ENCODE measurements at regions not wholly inside any gene's neighbourhood (a gene's known extent, or its start where the extent isn't known, plus 50 kb on each side); places are given as distances from the start of the nearest gene placed in this dataset.

GRCh38 chrX:39952989-39953388 lies 144.8 kb downstream of the BCOR start:
- DNase-seq (ENCODE audit: low read depth), result no peak

GRCh38 chrX:39953879-39954278 lies 143.9 kb downstream of the BCOR start:
- DNase-seq (ENCODE audit: low read depth), result no peak

DNA sequence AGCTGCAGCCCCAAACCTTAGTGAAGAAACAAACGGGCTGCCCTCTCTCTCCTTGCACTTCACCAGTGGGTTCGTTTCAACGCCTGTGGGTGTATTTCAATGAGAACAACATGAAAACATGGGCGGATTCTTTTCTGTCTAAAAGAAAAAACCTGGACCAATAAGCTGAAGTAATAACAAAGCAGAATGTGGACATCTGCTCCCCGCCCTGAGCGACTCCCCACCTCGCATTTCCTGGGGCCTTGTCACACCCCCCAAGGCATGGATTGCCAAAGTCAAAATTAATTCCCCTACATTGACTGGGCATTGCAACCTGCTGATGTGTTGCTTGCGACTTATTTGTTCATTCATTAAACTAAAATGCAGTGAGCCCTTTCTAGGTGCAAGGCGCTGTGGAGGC lies 142.9 kb downstream of the BCOR start:
- no peak for DNase-seq (ENCODE audit: low read depth)

- no peak for DNase-seq (ENCODE audit: low read depth)
Measured at GRCh38 chrX:39955625-39956024, 142.1 kb downstream of the BCOR start.

- no peak for DNase-seq (ENCODE audit: low read depth)
Measured at GRCh38 chrX:39956803-39957394, 140.9 kb downstream of the BCOR start.

DNA sequence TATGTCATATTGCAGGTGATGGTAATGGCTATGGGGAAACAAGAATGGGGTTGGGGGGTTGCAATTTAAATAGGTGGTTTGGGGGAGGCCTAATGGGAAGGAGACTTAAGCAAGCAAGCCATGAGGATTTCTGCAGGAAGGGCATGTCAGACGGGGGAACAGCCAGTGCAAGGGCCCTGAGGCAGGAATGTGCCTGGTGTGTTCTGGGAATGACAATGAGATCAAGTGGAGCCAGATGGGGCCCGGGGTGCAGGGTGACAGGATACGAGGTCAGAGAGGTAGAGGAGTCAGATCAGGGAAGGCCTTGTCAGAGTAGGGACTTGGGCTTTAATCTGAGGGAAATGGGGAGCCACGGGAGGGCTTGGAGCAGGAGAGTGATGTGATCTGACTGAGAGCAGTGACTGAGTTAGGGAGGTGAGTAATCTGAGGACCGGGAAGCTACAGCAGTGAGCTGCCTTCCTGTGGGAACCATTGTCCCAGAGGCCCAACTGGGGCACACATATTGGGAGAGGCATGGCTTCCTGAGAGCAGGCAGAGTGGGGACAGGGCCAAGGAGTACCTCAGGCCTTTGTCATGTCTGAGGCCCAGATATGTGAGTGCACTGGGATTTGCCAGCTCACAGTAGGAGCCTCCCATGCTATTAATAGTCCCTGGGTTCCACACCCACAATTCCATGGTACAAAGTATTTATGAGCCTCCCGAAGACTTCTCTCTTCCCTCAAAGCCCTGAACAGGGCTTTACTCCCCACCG lies 139.8 kb downstream of the BCOR start:
- DNase-seq (ENCODE audit: low read depth), result no peak

DNA sequence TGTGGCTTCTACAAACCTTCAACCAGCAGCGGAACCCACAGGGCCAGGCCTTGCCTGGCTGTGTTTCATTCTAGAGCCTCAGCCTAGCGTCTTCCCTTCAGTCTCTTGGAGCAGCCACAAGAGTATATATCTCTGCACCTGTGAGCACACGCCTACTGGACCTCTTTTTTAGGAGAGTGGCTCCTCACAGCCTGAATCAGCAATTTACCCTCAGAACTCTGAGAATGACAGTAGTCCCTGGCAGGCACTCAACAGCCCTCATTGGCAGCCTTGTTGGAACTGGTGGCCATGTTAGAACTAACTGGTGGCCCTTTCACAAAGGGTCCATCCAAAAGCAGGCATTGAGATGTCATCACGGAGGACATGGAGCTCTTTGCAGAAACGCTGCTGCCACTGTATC lies 138.9 kb downstream of the BCOR start:
- DNase-seq (ENCODE audit: low read depth), result no peak

GRCh38 chrX:39960219-39960618 lies 137.5 kb downstream of the BCOR start:
- no peak for DNase-seq (ENCODE audit: low read depth)

DNA sequence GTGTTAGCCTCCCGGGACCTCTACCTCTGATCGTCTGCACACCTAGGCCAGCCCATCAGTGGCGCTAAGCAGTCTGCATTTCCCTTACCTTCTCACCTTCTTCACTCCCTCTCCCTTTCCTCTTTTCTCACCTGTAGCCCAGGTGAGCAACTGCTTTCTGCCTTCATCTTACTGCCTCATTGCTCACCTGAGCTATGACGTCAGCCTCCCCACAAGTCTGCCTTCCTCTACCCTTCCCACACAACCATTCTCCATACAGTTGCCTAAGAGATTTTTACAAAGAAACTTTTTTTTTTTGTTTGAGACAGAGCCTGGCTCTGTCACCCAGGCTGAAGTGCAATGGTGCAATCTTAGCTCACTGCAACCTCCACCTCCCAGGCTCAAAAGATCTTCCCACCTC lies 136.3 kb downstream of the BCOR start:
- no peak for DNase-seq (ENCODE audit: low read depth)

DNA sequence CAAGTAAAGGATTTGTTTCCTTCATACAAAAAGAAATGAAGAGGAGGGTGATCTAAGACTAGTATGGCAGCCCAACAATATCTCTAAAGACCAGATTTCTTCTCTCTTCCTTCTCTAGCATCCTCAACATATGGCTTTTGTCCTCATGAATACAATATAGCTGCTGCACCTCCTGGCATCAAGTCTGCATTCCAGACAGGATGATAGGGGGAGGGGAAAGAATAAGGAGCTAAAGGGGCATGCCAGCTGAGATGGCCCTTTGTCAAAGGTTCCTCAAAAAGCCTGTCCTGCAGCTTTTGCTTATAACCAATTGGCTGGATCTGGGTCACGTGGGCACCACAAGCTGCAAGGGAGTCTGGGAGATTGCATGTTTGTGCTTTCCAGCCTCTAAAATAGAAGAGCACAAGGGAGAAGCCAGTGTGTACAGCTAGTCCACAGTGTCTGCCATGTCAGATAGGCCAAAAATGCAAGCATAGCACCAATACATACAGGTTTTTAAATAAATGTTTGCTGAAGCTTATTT lies 132.6 kb downstream of the BCOR start:
- no peak for DNase-seq (ENCODE audit: low read depth)

DNA sequence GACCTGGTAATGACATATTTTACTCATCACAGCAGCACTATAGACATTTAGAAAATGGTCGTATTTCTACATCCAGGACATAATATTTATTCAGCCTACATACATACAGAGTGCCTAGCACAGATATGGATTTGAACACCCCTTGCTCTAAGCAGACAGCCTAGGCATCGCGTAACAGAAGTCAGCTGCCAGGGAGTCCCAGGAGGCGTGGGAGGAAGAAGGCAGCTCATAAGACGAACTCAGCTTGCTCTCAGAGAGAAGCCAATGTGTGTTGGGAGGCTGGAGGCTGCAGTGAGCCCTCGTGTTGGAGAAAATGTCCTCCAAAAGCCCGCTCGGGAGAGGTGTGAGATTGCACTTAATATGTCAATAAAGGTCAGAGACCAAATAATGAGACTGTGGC lies 131.6 kb downstream of the BCOR start:
- DNase-seq (ENCODE audit: low read depth), result no peak

GRCh38 chrX:39967348-39967747 lies 130.4 kb downstream of the BCOR start:
- DNase-seq (ENCODE audit: low read depth), result no peak

GRCh38 chrX:39969099-39969818 lies 128.5 kb downstream of the BCOR start:
- no peak for DNase-seq (ENCODE audit: low read depth)

DNA sequence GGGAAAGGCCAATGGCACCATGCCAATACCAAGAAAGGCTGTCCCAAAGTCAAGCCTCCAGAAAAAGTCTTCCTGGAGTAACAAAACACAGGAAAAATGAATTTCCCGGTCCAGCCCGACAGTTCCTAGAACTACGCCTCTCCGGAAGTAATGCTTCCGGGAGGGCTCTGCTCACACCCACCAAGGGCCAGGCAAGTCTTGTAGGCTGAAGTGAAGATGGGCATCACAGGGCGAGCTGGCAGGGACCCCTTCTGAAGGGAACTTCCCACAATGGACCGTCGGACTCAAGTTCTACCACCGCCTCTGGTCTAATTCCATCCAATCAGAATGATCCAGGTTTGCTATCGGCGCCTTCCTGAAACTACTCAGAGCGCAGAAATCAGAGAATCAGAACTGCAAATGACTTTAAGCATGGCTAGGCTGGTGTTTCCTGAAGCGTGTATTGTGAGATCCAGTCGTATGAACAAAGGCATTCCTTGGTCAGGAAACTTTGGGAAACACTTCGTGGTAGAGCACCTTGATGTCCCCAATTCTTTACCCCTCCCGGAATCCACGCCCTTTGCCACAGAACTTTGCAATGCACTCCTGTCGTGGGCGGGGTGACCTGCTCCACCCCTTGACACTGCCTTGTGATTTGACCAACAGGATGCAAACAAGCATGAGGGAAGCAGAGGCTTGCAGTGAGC lies 127.8 kb downstream of the BCOR start:
- no peak for DNase-seq (ENCODE audit: low read depth)

GRCh38 chrX:39971760-39972159 lies 126.0 kb downstream of the BCOR start:
- no peak for DNase-seq (ENCODE audit: low read depth)

DNA sequence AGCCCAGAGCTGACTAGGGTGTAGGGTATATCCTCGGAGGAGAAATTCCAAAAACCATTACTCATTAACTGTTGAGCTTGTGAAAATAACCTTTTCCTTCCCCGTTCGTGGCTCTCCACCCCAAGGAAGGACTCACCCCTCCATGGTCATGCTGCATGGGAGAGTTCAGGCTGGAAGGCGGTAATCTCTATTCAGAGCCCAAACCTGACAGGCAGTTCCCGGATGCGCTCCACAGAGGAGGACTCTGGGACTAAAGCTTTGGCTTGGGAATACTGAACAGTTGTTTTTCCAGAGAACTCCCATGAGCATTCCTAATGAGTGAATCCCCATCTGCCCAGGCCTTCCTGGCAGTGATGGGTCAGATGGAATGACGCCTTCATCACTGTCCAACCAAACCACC lies 125.4 kb downstream of the BCOR start:
- no peak for DNase-seq (ENCODE audit: low read depth)

DNA sequence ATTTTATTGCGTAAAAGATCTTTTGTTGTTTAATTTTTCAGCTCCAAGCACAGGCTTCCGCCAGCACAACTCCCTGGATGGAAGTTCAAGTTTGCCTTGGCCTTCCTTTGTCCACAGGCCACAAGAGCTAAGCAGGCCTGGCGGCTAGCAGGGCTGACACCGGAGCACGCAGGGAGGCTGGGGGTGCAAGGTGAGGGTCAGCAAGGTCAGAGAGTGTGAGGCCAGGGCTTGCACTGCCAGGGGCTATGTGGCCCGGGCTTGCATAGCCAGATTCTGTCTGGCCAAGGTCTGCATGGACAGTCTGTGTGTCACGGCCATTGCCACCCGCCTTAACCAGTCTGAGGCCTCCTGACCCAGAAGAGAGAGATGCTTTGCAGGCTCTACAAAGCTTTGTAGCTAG lies 123.9 kb downstream of the BCOR start:
- no peak for DNase-seq (ENCODE audit: low read depth)

DNA sequence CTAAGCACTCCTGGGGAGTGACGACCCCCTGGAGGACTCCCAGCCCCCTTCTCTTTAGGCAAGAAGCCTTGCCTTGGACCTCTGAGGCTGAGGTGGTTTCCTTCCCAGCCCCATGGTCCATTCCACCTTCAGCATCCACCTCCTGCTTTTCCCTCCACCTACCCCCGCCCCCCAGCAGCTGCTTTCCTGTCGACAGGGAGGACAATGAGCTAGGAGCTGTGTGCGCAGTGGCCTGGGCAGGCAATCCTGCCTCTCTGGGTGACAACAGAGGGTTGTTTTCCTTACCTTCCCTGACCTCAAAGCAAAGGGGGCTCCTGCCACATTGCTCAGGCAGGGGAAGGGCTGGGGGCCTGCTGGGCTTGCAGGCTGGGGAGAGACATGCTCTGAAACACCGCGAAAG lies 123.5 kb downstream of the BCOR start:
- no peak for DNase-seq (ENCODE audit: low read depth)

GRCh38 chrX:39975101-39975925 lies 122.4 kb downstream of the BCOR start:
- DNase-seq (ENCODE audit: low read depth), result no peak

GRCh38 chrX:39981946-39982345 lies 115.8 kb downstream of the BCOR start:
- DNase-seq (ENCODE audit: low read depth), result no peak

DNA sequence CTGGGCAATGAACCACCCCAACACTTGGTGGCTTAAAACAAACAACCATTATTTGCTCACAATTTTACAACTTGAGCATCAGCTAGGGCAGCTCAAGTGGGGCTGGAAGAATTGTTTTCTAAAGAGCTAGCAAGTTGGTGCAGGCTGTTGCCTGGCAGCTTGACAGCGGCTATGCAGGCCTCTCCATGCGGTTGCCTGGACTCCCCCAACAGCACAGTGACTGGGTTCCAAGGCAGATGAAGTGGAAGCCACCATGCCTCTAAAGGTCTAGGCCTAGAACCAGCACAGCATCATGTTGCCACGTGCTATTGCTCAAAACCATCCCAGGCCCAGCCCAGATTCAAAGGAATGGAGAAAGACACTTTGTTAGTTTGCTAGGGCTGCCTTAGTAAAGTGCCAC lies 114.8 kb downstream of the BCOR start:
- DNase-seq (ENCODE audit: low read depth), result no peak

- DNase-seq (ENCODE audit: low read depth), result no peak
Measured at GRCh38 chrX:39983715-39984114, 114.0 kb downstream of the BCOR start.

Measured in T follicular helper cell (primary cell).